ENCODE measurements at regions not wholly inside any gene's neighbourhood (a gene's known extent, or its start where the extent isn't known, plus 50 kb on each side); places are given as distances from the start of the nearest gene placed in this dataset.
"Not testable (repeated sequence)": the region's sequence is repeated elsewhere in the genome, so short reads cannot be mapped to it uniquely, and the experiment has no call there.

GRCh38 chr5:138647794-138648410 is 72.7 kb upstream of the HSPA9 start:
- DNase-seq (ENCODE audit: low read depth in 2 of 2) = no peak

GRCh38 chr5:138647261-138647788 is 72.1 kb upstream of the HSPA9 start:
- no peak for DNase-seq (ENCODE audit: low read depth in 2 of 2)

- no peak for DNase-seq (ENCODE audit: low read depth in 2 of 2)
These were observed 71.5 kb upstream of the HSPA9 start for GRCh38 chr5:138646671-138647070.

GRCh38 chr5:138645778-138646575 is 70.8 kb upstream of the HSPA9 start:
- no peak for DNase-seq (ENCODE audit: low read depth in 2 of 2)

- DNase-seq (ENCODE audit: low read depth in 2 of 2) = no peak
These were observed 68.0 kb upstream of the HSPA9 start for GRCh38 chr5:138643040-138643791.

- DNase-seq (ENCODE audit: low read depth in 2 of 2) = peak; percentile 26 to 53
These were observed 66.5 kb upstream of the HSPA9 start for GRCh38 chr5:138641547-138642298.

- no peak for DNase-seq (ENCODE audit: low read depth in 2 of 2)
These were observed 65.5 kb upstream of the HSPA9 start for GRCh38 chr5:138640646-138641254.

GRCh38 chr5:138640138-138640537 is 64.9 kb upstream of the HSPA9 start:
- no peak for DNase-seq (ENCODE audit: low read depth in 2 of 2)

GRCh38 chr5:138639326-138639725 is 64.1 kb upstream of the HSPA9 start:
- no peak for DNase-seq (ENCODE audit: low read depth in 2 of 2)

- DNase-seq (ENCODE audit: low read depth in 2 of 2) = no peak
These were observed 62.1 kb upstream of the HSPA9 start for GRCh38 chr5:138637256-138637655.

- DNase-seq (ENCODE audit: low read depth in 2 of 2) = no peak
These were observed 61.3 kb upstream of the HSPA9 start for GRCh38 chr5:138636398-138636944.

- no peak for DNase-seq (ENCODE audit: low read depth in 2 of 2)
These were observed 60.5 kb upstream of the HSPA9 start for GRCh38 chr5:138635708-138636107.

GRCh38 chr5:138635265-138635664 is 60.1 kb upstream of the HSPA9 start:
- DNase-seq (ENCODE audit: low read depth in 2 of 2) = no peak

- DNase-seq (ENCODE audit: low read depth in 2 of 2) = not testable (repeated sequence)
These were observed 59.6 kb upstream of the HSPA9 start for GRCh38 chr5:138634804-138635203.

GRCh38 chr5:138632900-138633489 is 57.8 kb upstream of the HSPA9 start:
- no peak for DNase-seq (ENCODE audit: low read depth in 2 of 2)

- DNase-seq (ENCODE audit: low read depth in 2 of 2) = no peak
These were observed 56.1 kb upstream of the HSPA9 start for GRCh38 chr5:138631096-138631928.

- no peak for DNase-seq (ENCODE audit: low read depth in 2 of 2)
These were observed 54.2 kb upstream of the HSPA9 start for GRCh38 chr5:138629392-138629791.

- DNase-seq (ENCODE audit: low read depth in 2 of 2) = no peak
These were observed 51.2 kb upstream of the HSPA9 start for GRCh38 chr5:138626333-138626944.

GRCh38 chr5:138625134-138625533 is 49.9 kb upstream of the HSPA9 start:
- no peak for DNase-seq (ENCODE audit: low read depth in 2 of 2)

Data from stimulated activated CD8-positive, alpha-beta memory T cell treated with anti-CD3 and anti-CD28 coated beads, Interleukin-7, amount 100 ng/mL, for 4 hours (primary cell).